ENCODE measurements at regions not wholly inside any gene's neighbourhood (a gene's known extent, or its start where the extent isn't known, plus 50 kb on each side); places are given as distances from the start of the nearest gene placed in this dataset.

DNA sequence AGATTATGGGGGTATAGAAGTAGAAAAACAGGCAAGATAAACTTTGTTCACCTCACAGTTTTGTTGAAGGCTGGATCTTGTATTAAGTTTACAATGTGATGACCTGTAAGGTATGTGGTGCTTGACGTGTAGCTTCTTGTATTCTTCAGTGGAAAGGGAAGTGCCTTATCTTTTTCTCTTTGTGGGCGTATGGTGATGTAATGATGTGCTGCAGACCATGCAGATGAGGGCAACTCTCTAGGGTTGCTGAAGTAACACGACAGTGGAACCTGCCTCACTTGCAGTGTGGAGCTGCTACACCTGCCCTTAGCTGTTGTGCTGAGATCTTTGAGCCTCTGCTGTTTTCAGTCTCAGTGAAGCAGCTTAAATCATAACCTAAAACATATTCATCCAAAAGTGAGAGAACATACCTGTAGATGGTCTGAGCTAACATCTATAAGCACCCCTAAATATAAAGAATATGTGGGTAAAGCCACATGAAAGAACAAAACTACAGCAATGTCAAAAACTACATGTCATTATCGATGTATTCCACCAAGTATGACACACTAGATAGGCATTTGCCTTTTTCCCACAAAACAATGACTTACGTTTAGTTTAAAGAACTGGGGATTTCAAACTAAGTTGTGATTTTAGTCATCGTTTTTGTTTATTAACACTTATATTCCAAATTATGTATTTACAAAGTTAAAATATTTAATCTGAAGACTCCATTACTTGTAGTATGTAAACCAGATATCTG, 1144.1 kb downstream of the CNTNAP5 start:
- intact Hi-C loops (cut with micrococcal nuclease), result no loop called here
- Histone ChIP-seq H3K9ac (ENCODE audit: insufficient read depth, low read length, poor library complexity, severe bottlenecking) (no peak overlapping the region), H2AFZ (ENCODE audit: insufficient read depth, low read depth, low read length, poor library complexity, severe bottlenecking) (no peak overlapping the region), H3K4me1 (ENCODE audit: control insufficient read depth in 1 of 2, insufficient read depth in 2 of 2, low read length in 2 of 2) (no peaks in the 10 kb centered on the region), H3K4me2 (replicated peaks; ENCODE audit: extremely low read depth, low read length, poor library complexity, severe bottlenecking) (no peak overlapping the region), H4K20me1 (ENCODE audit: insufficient read depth, low read length) (no peaks in the 10 kb centered on the region), H3K9me3 (replicated peaks in 1 of 2; ENCODE audit: control insufficient read depth in 1 of 2, insufficient read depth in 1 of 2, low read length in 2 of 2) (peaks cover 0 to 4% of the 10 kb centered on the region in 2 donors), H3K27ac (ENCODE audit: low read depth in 1 of 2, low read length in 2 of 2) (no peak overlapping the region), H3K4me3 (replicated peaks in 1 of 3; ENCODE audit: low read depth in 2 of 3, low read length in 3 of 3) (no peak overlapping the region), H3K27me3 (ENCODE audit: control insufficient read depth in 2 of 2, insufficient read depth in 2 of 2, low read length in 2 of 2) (no peaks in the 10 kb centered on the region), H3K79me2 (ENCODE audit: insufficient read depth, low read length) (no peaks in the 10 kb centered on the region), H3K36me3 (replicated peaks in 1 of 2; ENCODE audit: control insufficient read depth in 1 of 2, insufficient read depth in 2 of 2, low read length in 2 of 2) (no peaks in the 10 kb centered on the region)
- Mint-ChIP-seq H3K27me3 (ENCODE audit: low read depth in 3 of 3) (no peaks in the 10 kb centered on the region), H3K4me1 (no peaks in the 10 kb centered on the region), H3K4me3 (no peak overlapping the region), H3K36me3 (no peaks in the 10 kb centered on the region), H3K27ac (no peak overlapping the region), H3K9me3 (peaks cover 0 to 7% (median 2%) of the 10 kb centered on the region in 7 donors)
- TF ChIP-seq CTCF (IDR thresholded peaks at IDR 0.05), result no peak
- 81% methylated on average over 2 of the region's 6 CpGs for WGBS (ENCODE audit: insufficient coverage)
- no peak for DNase-seq

- no peak for DNase-seq
- Histone ChIP-seq H3K9ac (ENCODE audit: insufficient read depth, low read length, poor library complexity, severe bottlenecking) (no peak overlapping the region), H4K20me1 (ENCODE audit: insufficient read depth, low read length) (no peaks in the 10 kb centered on the region), H3K4me2 (replicated peaks; ENCODE audit: extremely low read depth, low read length, poor library complexity, severe bottlenecking) (no peak overlapping the region), H3K27me3 (ENCODE audit: control insufficient read depth in 2 of 2, insufficient read depth in 2 of 2, low read length in 2 of 2) (no peaks in the 10 kb centered on the region), H2AFZ (ENCODE audit: insufficient read depth, low read depth, low read length, poor library complexity, severe bottlenecking) (no peak overlapping the region), H3K4me3 (replicated peaks in 1 of 3; ENCODE audit: low read depth in 2 of 3, low read length in 3 of 3) (no peak overlapping the region), H3K4me1 (ENCODE audit: control insufficient read depth in 1 of 2, insufficient read depth in 2 of 2, low read length in 2 of 2) (no peaks in the 10 kb centered on the region), H3K79me2 (ENCODE audit: insufficient read depth, low read length) (no peaks in the 10 kb centered on the region), H3K27ac (ENCODE audit: low read depth in 1 of 2, low read length in 2 of 2) (no peak overlapping the region), H3K9me3 (replicated peaks in 1 of 2; ENCODE audit: control insufficient read depth in 1 of 2, insufficient read depth in 1 of 2, low read length in 2 of 2) (peaks cover 0 to 4% of the 10 kb centered on the region in 2 donors), H3K36me3 (replicated peaks in 1 of 2; ENCODE audit: control insufficient read depth in 1 of 2, insufficient read depth in 2 of 2, low read length in 2 of 2) (no peaks in the 10 kb centered on the region)
- Mint-ChIP-seq H3K9me3 (peaks cover 0 to 7% (median 2%) of the 10 kb centered on the region in 7 donors), H3K4me1 (no peaks in the 10 kb centered on the region), H3K4me3 (no peak overlapping the region), H3K27ac (no peak overlapping the region), H3K36me3 (no peaks in the 10 kb centered on the region), H3K27me3 (ENCODE audit: low read depth in 3 of 3) (no peaks in the 10 kb centered on the region)
- intact Hi-C loops (cut with micrococcal nuclease), result no loop called here
- WGBS (ENCODE audit: insufficient coverage), result no CpG with 5 or more reads among the region's 3 CpGs
- no peak for TF ChIP-seq CTCF (IDR thresholded peaks at IDR 0.05)
Measured at GRCh38 chr2:125169764-125170146, 1144.7 kb downstream of the CNTNAP5 start.
